ENCODE measurements at regions not wholly inside any gene's neighbourhood (a gene's known extent, or its start where the extent isn't known, plus 50 kb on each side); places are given as distances from the start of the nearest gene placed in this dataset.

DNA sequence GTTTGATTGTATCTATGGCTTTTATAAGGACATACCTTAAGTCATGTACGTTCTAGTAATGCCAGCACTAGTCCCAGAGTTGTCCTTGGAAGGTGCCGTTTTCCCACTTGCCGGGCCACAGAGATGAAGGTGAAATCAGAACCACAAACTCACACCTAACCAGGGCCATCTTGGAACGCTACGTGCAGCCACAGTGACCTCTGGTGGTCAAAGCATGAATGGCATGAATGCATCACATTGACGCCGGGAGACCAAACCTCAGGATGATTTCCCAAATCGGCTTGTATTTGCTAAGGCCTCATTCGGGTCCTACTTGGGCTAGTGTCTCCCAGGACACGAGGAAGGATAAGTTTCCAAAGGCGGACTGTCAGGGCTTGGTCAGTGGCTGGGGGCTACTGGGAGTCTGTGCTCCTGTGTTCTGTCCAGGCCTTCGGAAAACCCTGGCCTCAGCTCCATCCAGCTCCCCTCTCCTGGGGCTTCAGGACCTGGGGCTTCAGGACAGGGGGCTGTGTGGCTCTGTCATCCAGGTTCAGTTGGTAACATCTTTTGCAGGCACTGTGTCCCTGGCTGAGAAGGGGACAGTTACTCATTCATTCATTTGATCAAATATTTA, 260.5 kb downstream of the PRDM2 start:
- Mint-ChIP-seq H3K9me3 (peaks cover 0 to 4% (median 0%) of the 10 kb centered on the region in 7 donors), H3K4me1 (no peaks in the 10 kb centered on the region), H3K27me3 (ENCODE audit: low read depth in 3 of 3) (peaks cover 0 to 13% (median 13%) of the 10 kb centered on the region in 3 donors), H3K36me3 (no peaks in the 10 kb centered on the region), H3K4me3 (no peak overlapping the region), H3K27ac (no peak overlapping the region)
- Histone ChIP-seq H3K4me1 (ENCODE audit: control insufficient read depth in 1 of 2, insufficient read depth in 2 of 2, low read length in 2 of 2) (no peaks in the 10 kb centered on the region), H3K27ac (ENCODE audit: low read depth in 1 of 2, low read length in 2 of 2) (no peak overlapping the region), H3K9me3 (replicated peaks in 1 of 2; ENCODE audit: control insufficient read depth in 1 of 2, insufficient read depth in 1 of 2, low read length in 2 of 2) (no peaks in the 10 kb centered on the region), H3K4me3 (replicated peaks in 1 of 3; ENCODE audit: low read depth in 2 of 3, low read length in 3 of 3) (no peak overlapping the region), H3K27me3 (ENCODE audit: control insufficient read depth in 2 of 2, insufficient read depth in 2 of 2, low read length in 2 of 2) (no peaks in the 10 kb centered on the region), H3K9ac (ENCODE audit: insufficient read depth, low read length, poor library complexity, severe bottlenecking) (no peak overlapping the region), H3K79me2 (ENCODE audit: insufficient read depth, low read length) (no peaks in the 10 kb centered on the region), H2AFZ (ENCODE audit: insufficient read depth, low read depth, low read length, poor library complexity, severe bottlenecking) (no peak overlapping the region), H4K20me1 (ENCODE audit: insufficient read depth, low read length) (no peaks in the 10 kb centered on the region), H3K36me3 (replicated peaks in 1 of 2; ENCODE audit: control insufficient read depth in 1 of 2, insufficient read depth in 2 of 2, low read length in 2 of 2) (no peaks in the 10 kb centered on the region), H3K4me2 (replicated peaks; ENCODE audit: extremely low read depth, low read length, poor library complexity, severe bottlenecking) (no peak overlapping the region)
- intact Hi-C loops (cut with micrococcal nuclease) = loop anchor here in 1 of 2 donors (2.0 kb wide), 1 partner anchor 296 kb away; no protein-coding TSS in a partner anchor
- peak; percentile 97 for TF ChIP-seq CTCF (IDR thresholded peaks at IDR 0.05)
- WGBS (ENCODE audit: insufficient coverage) = 7% methylated on average over 11 of the region's 12 CpGs
- DNase-seq = peak; percentile 18 to 34 (median 31)

GRCh38 chr1:13964768-13965167, 264.8 kb downstream of the PRDM2 start:
- no peaks in the 10 kb centered on the region for H4K20me1 ChIP-seq (ENCODE audit: insufficient read depth, low read length)
- no peak for DNase-seq
- H3K27me3 ChIP-seq (ENCODE audit: control insufficient read depth in 2 of 2, insufficient read depth in 2 of 2, low read length in 2 of 2) = no peaks in the 10 kb centered on the region
- H3K9me3 Mint-ChIP-seq = peaks cover 0 to 4% (median 0%) of the 10 kb centered on the region in 7 donors
- H3K79me2 ChIP-seq (ENCODE audit: insufficient read depth, low read length) = no peaks in the 10 kb centered on the region
- peaks cover 5 to 13% (median 9%) of the 10 kb centered on the region in 3 donors for H3K27me3 Mint-ChIP-seq (ENCODE audit: low read depth in 3 of 3)
- no peak overlapping the region for H3K4me2 ChIP-seq (replicated peaks; ENCODE audit: extremely low read depth, low read length, poor library complexity, severe bottlenecking)
- intact Hi-C loops (cut with micrococcal nuclease) = no loop called here
- H3K9ac ChIP-seq (ENCODE audit: insufficient read depth, low read length, poor library complexity, severe bottlenecking) = no peak overlapping the region
- no peak overlapping the region for H3K4me3 Mint-ChIP-seq
- H2AFZ ChIP-seq (ENCODE audit: insufficient read depth, low read depth, low read length, poor library complexity, severe bottlenecking) = no peak overlapping the region
- H3K27ac Mint-ChIP-seq = peak overlapping the region in 1 of 7 donors; percentile 71
- 77% methylated on average over 4 of the region's 4 CpGs for WGBS (ENCODE audit: insufficient coverage)
- H3K36me3 ChIP-seq (replicated peaks in 1 of 2; ENCODE audit: control insufficient read depth in 1 of 2, insufficient read depth in 2 of 2, low read length in 2 of 2) = no peaks in the 10 kb centered on the region
- H3K36me3 Mint-ChIP-seq = no peaks in the 10 kb centered on the region
- no peaks in the 10 kb centered on the region for H3K4me1 Mint-ChIP-seq
- no peaks in the 10 kb centered on the region for H3K4me1 ChIP-seq (ENCODE audit: control insufficient read depth in 1 of 2, insufficient read depth in 2 of 2, low read length in 2 of 2)
- H3K4me3 ChIP-seq (replicated peaks in 1 of 3; ENCODE audit: low read depth in 2 of 3, low read length in 3 of 3) = no peak overlapping the region
- no peaks in the 10 kb centered on the region for H3K9me3 ChIP-seq (replicated peaks in 1 of 2; ENCODE audit: control insufficient read depth in 1 of 2, insufficient read depth in 1 of 2, low read length in 2 of 2)
- no peak overlapping the region for H3K27ac ChIP-seq (ENCODE audit: low read depth in 1 of 2, low read length in 2 of 2)
- TF ChIP-seq CTCF (IDR thresholded peaks at IDR 0.05) = no peak
